ENCODE measurements at regions not wholly inside any gene's neighbourhood (a gene's known extent, or its start where the extent isn't known, plus 50 kb on each side); places are given as distances from the start of the nearest gene placed in this dataset.

- 100% methylated on average over 1 of the region's 1 CpG for WGBS (ENCODE audit: insufficient coverage, low lambda C conversion rate)
- no peak for DNase-seq
- no peaks in the 10 kb centered on the region for H3K27me3 ChIP-seq (ENCODE audit: control insufficient read depth, insufficient read depth, low read length)
Observed at GRCh38 chr5:107773479-107773878, 102.7 kb upstream of the EFNA5 start.

DNA sequence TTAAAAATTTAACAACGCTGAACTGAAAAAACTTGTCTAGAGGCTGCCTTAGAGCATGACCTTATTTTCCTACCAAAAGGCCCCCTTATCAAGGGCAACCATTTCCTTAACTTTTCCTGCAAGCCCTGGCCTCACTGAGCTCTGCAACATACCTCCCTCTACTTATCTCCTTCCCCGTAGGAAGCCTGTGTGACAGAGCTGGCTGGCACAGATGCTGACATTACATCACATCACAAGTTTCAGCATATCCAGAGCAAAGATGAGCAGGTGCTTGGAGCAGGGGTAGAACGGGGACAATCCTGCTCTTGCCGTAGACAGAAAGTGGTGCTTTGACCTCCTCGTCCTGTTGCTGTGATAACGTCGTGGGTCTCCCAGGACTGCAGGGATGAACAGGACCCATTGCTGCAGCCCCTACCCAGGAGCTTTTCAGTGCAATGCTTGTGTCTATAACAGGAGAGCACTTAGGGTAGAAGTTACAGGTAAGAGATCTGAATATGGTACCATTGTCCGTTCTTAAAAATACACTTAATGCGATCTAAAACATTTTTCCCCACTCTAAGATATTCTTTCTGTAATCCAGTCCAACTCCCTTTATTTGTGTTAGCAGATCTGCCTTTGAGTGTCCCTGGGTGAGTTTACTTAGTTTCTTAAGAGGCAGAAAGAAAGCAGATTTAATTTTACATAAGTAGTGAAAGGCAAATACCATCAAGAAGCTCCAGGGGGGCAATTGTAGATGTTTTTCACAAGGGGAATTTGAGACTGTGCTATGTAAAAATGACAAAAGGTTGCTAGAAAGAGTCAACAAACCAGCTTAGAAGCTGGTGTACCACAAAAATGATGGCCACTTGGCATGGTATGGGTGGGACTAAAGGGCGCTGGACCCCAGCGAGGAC, 101.9 kb upstream of the EFNA5 start:
- Histone ChIP-seq H3K4me3 (ENCODE audit: low read length) (no peak overlapping the region), H3K27me3 (ENCODE audit: control insufficient read depth, insufficient read depth, low read length) (no peaks in the 10 kb centered on the region), H3K9me3 (ENCODE audit: control insufficient read depth, low read depth, low read length) (no peaks in the 10 kb centered on the region), H3K4me1 (ENCODE audit: control insufficient read depth, insufficient read depth, low read length) (peaks cover 5% of the 10 kb centered on the region), H3K36me3 (ENCODE audit: control insufficient read depth, insufficient read depth, low read length) (no peaks in the 10 kb centered on the region), H3K27ac (ENCODE audit: low read length) (no peak overlapping the region)
- no CpG with 5 or more reads among the region's 11 CpGs for WGBS (ENCODE audit: insufficient coverage, low lambda C conversion rate)
- DNase-seq: peak in 1 of 2 donors; percentile 28

More at GRCh38 chr5:107773479-107773878, 102.7 kb upstream of the EFNA5 start:
- Histone ChIP-seq H3K9me3 (ENCODE audit: control insufficient read depth, low read depth, low read length) (no peaks in the 10 kb centered on the region), H3K4me3 (ENCODE audit: low read length) (no peak overlapping the region), H3K4me1 (ENCODE audit: control insufficient read depth, insufficient read depth, low read length) (peaks cover 5% of the 10 kb centered on the region), H3K27ac (ENCODE audit: low read length) (no peak overlapping the region), H3K36me3 (ENCODE audit: control insufficient read depth, insufficient read depth, low read length) (no peaks in the 10 kb centered on the region)

DNA sequence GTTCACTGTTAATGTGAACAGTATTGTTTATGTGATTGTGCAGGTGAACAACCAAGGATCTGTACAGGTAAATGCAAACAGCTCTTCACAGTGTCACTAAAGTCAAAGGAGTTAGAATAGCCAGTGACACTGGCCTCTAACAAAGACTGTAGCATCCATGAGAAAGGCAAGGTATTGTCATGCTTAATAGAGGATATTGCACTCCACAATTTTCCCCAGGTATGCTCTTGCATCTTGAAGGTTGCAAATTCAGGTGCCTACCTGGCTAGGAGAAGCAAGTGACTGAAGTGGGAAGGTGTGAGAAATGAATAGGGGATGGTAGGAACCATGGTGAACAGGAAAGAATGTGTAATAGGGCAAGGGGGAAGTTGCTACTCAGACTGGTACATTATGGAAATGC, 101.2 kb upstream of the EFNA5 start:
- no peak overlapping the region for H3K27ac ChIP-seq (ENCODE audit: low read length)
- H3K4me1 ChIP-seq (ENCODE audit: control insufficient read depth, insufficient read depth, low read length): peaks cover 5% of the 10 kb centered on the region
- no peaks in the 10 kb centered on the region for H3K36me3 ChIP-seq (ENCODE audit: control insufficient read depth, insufficient read depth, low read length)
- no peak for DNase-seq
- no peaks in the 10 kb centered on the region for H3K27me3 ChIP-seq (ENCODE audit: control insufficient read depth, insufficient read depth, low read length)
- no peaks in the 10 kb centered on the region for H3K9me3 ChIP-seq (ENCODE audit: control insufficient read depth, low read depth, low read length)
- H3K4me3 ChIP-seq (ENCODE audit: low read length): no peak overlapping the region

- no peaks in the 10 kb centered on the region for H3K27me3 ChIP-seq (ENCODE audit: control insufficient read depth, insufficient read depth, low read length)
- no peak for DNase-seq
- WGBS (ENCODE audit: insufficient coverage, low lambda C conversion rate): 70% methylated on average over 2 of the region's 7 CpGs
- no peak overlapping the region for H3K4me3 ChIP-seq (ENCODE audit: low read length)
- no peaks in the 10 kb centered on the region for H3K36me3 ChIP-seq (ENCODE audit: control insufficient read depth, insufficient read depth, low read length)
- no peak overlapping the region for H3K27ac ChIP-seq (ENCODE audit: low read length)
- H3K9me3 ChIP-seq (ENCODE audit: control insufficient read depth, low read depth, low read length): no peaks in the 10 kb centered on the region
- H3K4me1 ChIP-seq (ENCODE audit: control insufficient read depth, insufficient read depth, low read length): peaks cover 13% of the 10 kb centered on the region
Observed at GRCh38 chr5:107770051-107770450, 99.3 kb upstream of the EFNA5 start.

- Histone ChIP-seq H3K27me3 (ENCODE audit: control insufficient read depth, insufficient read depth, low read length) (no peaks in the 10 kb centered on the region), H3K9me3 (ENCODE audit: control insufficient read depth, low read depth, low read length) (no peaks in the 10 kb centered on the region), H3K27ac (ENCODE audit: low read length) (no peak overlapping the region), H3K4me1 (ENCODE audit: control insufficient read depth, insufficient read depth, low read length) (peaks cover 13% of the 10 kb centered on the region), H3K36me3 (ENCODE audit: control insufficient read depth, insufficient read depth, low read length) (no peaks in the 10 kb centered on the region), H3K4me3 (ENCODE audit: low read length) (no peak overlapping the region)
- no peak for DNase-seq
- WGBS (ENCODE audit: insufficient coverage, low lambda C conversion rate): 100% methylated on average over 1 of the region's 5 CpGs
Observed at GRCh38 chr5:107769519-107769918, 98.8 kb upstream of the EFNA5 start.

GRCh38 chr5:107766972-107767371, 96.2 kb upstream of the EFNA5 start:
- Histone ChIP-seq H3K27ac (ENCODE audit: low read length) (no peak overlapping the region), H3K4me1 (ENCODE audit: control insufficient read depth, insufficient read depth, low read length) (peaks cover 8% of the 10 kb centered on the region), H3K27me3 (ENCODE audit: control insufficient read depth, insufficient read depth, low read length) (no peaks in the 10 kb centered on the region), H3K9me3 (ENCODE audit: control insufficient read depth, low read depth, low read length) (no peaks in the 10 kb centered on the region), H3K4me3 (ENCODE audit: low read length) (no peak overlapping the region), H3K36me3 (ENCODE audit: control insufficient read depth, insufficient read depth, low read length) (no peaks in the 10 kb centered on the region)
- DNase-seq: no peak
- WGBS (ENCODE audit: insufficient coverage, low lambda C conversion rate): no CpG with 5 or more reads among the region's 3 CpGs

GRCh38 chr5:107766439-107766838, 95.7 kb upstream of the EFNA5 start:
- H3K4me1 ChIP-seq (ENCODE audit: control insufficient read depth, insufficient read depth, low read length): peaks cover 8% of the 10 kb centered on the region
- H3K27me3 ChIP-seq (ENCODE audit: control insufficient read depth, insufficient read depth, low read length): no peaks in the 10 kb centered on the region
- DNase-seq: no peak
- no peaks in the 10 kb centered on the region for H3K36me3 ChIP-seq (ENCODE audit: control insufficient read depth, insufficient read depth, low read length)
- no peaks in the 10 kb centered on the region for H3K9me3 ChIP-seq (ENCODE audit: control insufficient read depth, low read depth, low read length)
- 13% methylated on average over 2 of the region's 5 CpGs for WGBS (ENCODE audit: insufficient coverage, low lambda C conversion rate)
- no peak overlapping the region for H3K27ac ChIP-seq (ENCODE audit: low read length)
- H3K4me3 ChIP-seq (ENCODE audit: low read length): no peak overlapping the region

- Histone ChIP-seq H3K9me3 (ENCODE audit: control insufficient read depth, low read depth, low read length) (no peaks in the 10 kb centered on the region), H3K4me3 (ENCODE audit: low read length) (no peak overlapping the region), H3K27ac (ENCODE audit: low read length) (no peak overlapping the region), H3K4me1 (ENCODE audit: control insufficient read depth, insufficient read depth, low read length) (peaks cover 8% of the 10 kb centered on the region), H3K27me3 (ENCODE audit: control insufficient read depth, insufficient read depth, low read length) (no peaks in the 10 kb centered on the region), H3K36me3 (ENCODE audit: control insufficient read depth, insufficient read depth, low read length) (no peaks in the 10 kb centered on the region)
- WGBS (ENCODE audit: insufficient coverage, low lambda C conversion rate): 61% methylated on average over 2 of the region's 3 CpGs
- no peak for DNase-seq
Observed at GRCh38 chr5:107765805-107766063, 95.0 kb upstream of the EFNA5 start.

- Histone ChIP-seq H3K36me3 (ENCODE audit: control insufficient read depth, insufficient read depth, low read length) (no peaks in the 10 kb centered on the region), H3K27me3 (ENCODE audit: control insufficient read depth, insufficient read depth, low read length) (no peaks in the 10 kb centered on the region), H3K4me1 (ENCODE audit: control insufficient read depth, insufficient read depth, low read length) (peaks cover 8% of the 10 kb centered on the region), H3K27ac (ENCODE audit: low read length) (no peak overlapping the region), H3K4me3 (ENCODE audit: low read length) (no peak overlapping the region), H3K9me3 (ENCODE audit: control insufficient read depth, low read depth, low read length) (no peaks in the 10 kb centered on the region)
- DNase-seq: peak in 1 of 2 donors; percentile 24
- WGBS (ENCODE audit: insufficient coverage, low lambda C conversion rate): no CpG with 5 or more reads among the region's 9 CpGs
Observed at GRCh38 chr5:107764976-107765804, 94.5 kb upstream of the EFNA5 start.

- no peaks in the 10 kb centered on the region for H3K9me3 ChIP-seq (ENCODE audit: control insufficient read depth, low read depth, low read length)
- DNase-seq: no peak
- 100% methylated on average over 1 of the region's 5 CpGs for WGBS (ENCODE audit: insufficient coverage, low lambda C conversion rate)
- H3K36me3 ChIP-seq (ENCODE audit: control insufficient read depth, insufficient read depth, low read length): no peaks in the 10 kb centered on the region
- no peak overlapping the region for H3K4me3 ChIP-seq (ENCODE audit: low read length)
- H3K4me1 ChIP-seq (ENCODE audit: control insufficient read depth, insufficient read depth, low read length): peaks cover 8% of the 10 kb centered on the region
- H3K27me3 ChIP-seq (ENCODE audit: control insufficient read depth, insufficient read depth, low read length): no peaks in the 10 kb centered on the region
- H3K27ac ChIP-seq (ENCODE audit: low read length): no peak overlapping the region
Observed at GRCh38 chr5:107764282-107764681, 93.5 kb upstream of the EFNA5 start.

All from large intestine (tissue), 3 donors.